H9 (cell line): ENCODE measurements at regions not wholly inside any gene's neighbourhood (a gene's known extent, or its start where the extent isn't known, plus 50 kb on each side); places are given as distances from the start of the nearest gene placed in this dataset.

Experiments used
- DNase-seq: peaks from one replicate; pipeline ENCODE4 v3.0.0-alpha.2; 2017
- H2AFZ ChIP-seq: one replicate; pipeline ENCODE4 v1.6.1; 2013; ENCODE audit warnings: mild to moderate bottlenecking, low read length, control low read depth, moderate library complexity
- H2AK5ac ChIP-seq: 2 replicates; pipeline ENCODE4 v1.6.1; 2013; ENCODE audit warnings: low read length, control low read depth, mixed read lengths; ENCODE audit not compliant: insufficient read length
- H2BK120ac ChIP-seq: one replicate; pipeline ENCODE4 v1.6.1; 2013; ENCODE audit warnings: low read depth, mild to moderate bottlenecking, low read length, control low read depth, inconsistent platforms; ENCODE audit not compliant: poor library complexity, severe bottlenecking
- H2BK12ac ChIP-seq: 2 replicates; pipeline ENCODE4 v1.6.1; 2013; ENCODE audit warnings: low read length, control low read depth, mixed read lengths, low read depth; ENCODE audit not compliant: insufficient read length
- H2BK15ac ChIP-seq: 2 replicates; pipeline ENCODE4 v1.6.1; 2013; ENCODE audit warnings: low read depth, low read length, control low read depth
- H2BK20ac ChIP-seq: one replicate; pipeline ENCODE4 v1.6.1; 2013; ENCODE audit warnings: low read depth, mild to moderate bottlenecking, low read length, control low read depth, inconsistent platforms; ENCODE audit not compliant: poor library complexity, severe bottlenecking
- H2BK5ac ChIP-seq: 2 replicates; pipeline ENCODE4 v1.6.1; 2013; ENCODE audit warnings: low read length, control low read depth, mixed read lengths; ENCODE audit not compliant: insufficient read length
- H3K14ac ChIP-seq: 2 replicates; pipeline ENCODE4 v1.6.1; 2013; ENCODE audit warnings: low read length, control low read depth; ENCODE audit not compliant: insufficient read depth
- H3K18ac ChIP-seq: 2 replicates; pipeline ENCODE4 v1.6.1; 2013; ENCODE audit warnings: low read depth, mild to moderate bottlenecking, mixed read lengths, low read length, control low read depth; ENCODE audit not compliant: insufficient read length
- H3K23ac ChIP-seq: 2 replicates; pipeline ENCODE4 v1.6.1; 2013; ENCODE audit warnings: low read length, control low read depth, mixed read lengths, low read depth; ENCODE audit not compliant: insufficient read length
- H3K23me2 ChIP-seq: 2 replicates; pipeline ENCODE4 v1.6.1; 2013; ENCODE audit warnings: low read depth, mild to moderate bottlenecking, mixed read lengths, low read length, control low read depth; ENCODE audit not compliant: insufficient read length, poor library complexity, severe bottlenecking
- H3K27ac ChIP-seq: 2 replicates; pipeline ENCODE4 v1.5.1; 2013; ENCODE audit warnings: low read length, control low read depth, mixed read lengths, low read depth; ENCODE audit not compliant: insufficient read length
- H3K27me3 ChIP-seq: 2 replicates; pipeline ENCODE4 v1.6.1; 2013; ENCODE audit warnings: low read length, control low read depth, inconsistent platforms; ENCODE audit not compliant: insufficient read depth
- H3K4ac ChIP-seq: 2 replicates; pipeline ENCODE4 v1.6.1; 2013; ENCODE audit warnings: low read depth, mild to moderate bottlenecking, control low read depth, inconsistent platforms, low read length, moderate library complexity
- H3K4me1 ChIP-seq: 2 replicates; pipeline ENCODE4 v1.6.1; 2013; ENCODE audit warnings: low read length, control low read depth, inconsistent platforms; ENCODE audit not compliant: insufficient read depth
- H3K4me2 ChIP-seq: 2 replicates; pipeline ENCODE4 v1.6.1; 2013; ENCODE audit warnings: low read length, control low read depth, mixed read lengths; ENCODE audit not compliant: insufficient read length, insufficient read depth
- H3K56ac ChIP-seq: 2 replicates; pipeline ENCODE4 v1.6.1; 2013; ENCODE audit warnings: low read depth, mild to moderate bottlenecking, mixed read lengths, low read length, control low read depth; ENCODE audit not compliant: insufficient read length
- H3K79me1 ChIP-seq: 2 replicates; pipeline ENCODE4 v1.6.1; 2013; ENCODE audit warnings: low read depth, mild to moderate bottlenecking, moderate library complexity, low read length, control low read depth, inconsistent platforms; ENCODE audit not compliant: insufficient read depth, poor library complexity, severe bottlenecking
- H3K79me2 ChIP-seq: 2 replicates; pipeline ENCODE4 v1.6.1; 2013; ENCODE audit warnings: low read length, control low read depth, inconsistent platforms; ENCODE audit not compliant: insufficient read depth
- H3K9ac ChIP-seq: 2 replicates; pipeline ENCODE4 v1.6.1; 2013; ENCODE audit warnings: low read length, control low read depth, mixed read lengths; ENCODE audit not compliant: insufficient read length; ENCODE audit errors: extremely low read depth
- H3K9me3 ChIP-seq: one replicate; pipeline ENCODE4 v1.6.1; 2013; ENCODE audit warnings: low read depth, low read length, inconsistent platforms; ENCODE audit not compliant: control insufficient read depth
- H3T11ph ChIP-seq: one replicate; pipeline ENCODE4 v1.6.1; 2013; ENCODE audit warnings: mild to moderate bottlenecking, low read length, control low read depth, inconsistent platforms
- H4K20me1 ChIP-seq: one replicate; pipeline ENCODE4 v1.6.1; 2013; ENCODE audit not compliant: control insufficient read depth, insufficient read length, insufficient read depth
- H4K5ac ChIP-seq: 2 replicates; pipeline ENCODE4 v1.6.1; 2013; ENCODE audit warnings: low read depth, mild to moderate bottlenecking, mixed read lengths, low read length, control low read depth; ENCODE audit not compliant: insufficient read length
- H4K8ac ChIP-seq: replicated peaks from 2 replicates; pipeline ENCODE4 v1.6.1; 2013; ENCODE audit warnings: low read length, control low read depth, mixed read lengths, low read depth; ENCODE audit not compliant: insufficient read length
- H4K91ac ChIP-seq: 2 replicates; pipeline ENCODE4 v1.6.1; 2013; ENCODE audit warnings: low read depth, mild to moderate bottlenecking, moderate library complexity, mixed read lengths, low read length, control low read depth; ENCODE audit not compliant: insufficient read length
- H3K27ac Mint-ChIP-seq, 3 experiments: 2 replicates in 2 of 3; 3 replicates in 1 of 3; pipeline ENCODE4 v1.8.0; 2020 to 2021; ENCODE audit warnings: mixed read lengths in 3 of 3, mild to moderate bottlenecking in 1 of 3, moderate library complexity in 1 of 3
- H3K27me3 Mint-ChIP-seq: 2 replicates; pipeline ENCODE4 v1.8.0; 2021; ENCODE audit warnings: low read depth, mild to moderate bottlenecking, moderate library complexity, mixed read lengths
- H3K36me3 Mint-ChIP-seq, 3 experiments: 2 replicates in 2 of 3; 3 replicates in 1 of 3; pipeline ENCODE4 v1.8.0; 2020 to 2021; ENCODE audit warnings: low read depth in 3 of 3, mixed read lengths in 3 of 3; ENCODE audit not compliant: insufficient read depth in 1 of 3
- H3K4me1 Mint-ChIP-seq, 2 experiments: 2 replicates each; pipeline ENCODE4 v1.8.0; 2020; ENCODE audit warnings: mixed read lengths in 2 of 2
- H3K4me3 Mint-ChIP-seq, 2 experiments: 2 replicates in 1 of 2; 3 replicates in 1 of 2; pipeline ENCODE4 v1.8.0; 2020 to 2021; ENCODE audit warnings: mild to moderate bottlenecking in 2 of 2, mixed read lengths in 2 of 2, moderate library complexity in 1 of 2
- H3K9me3 Mint-ChIP-seq, 2 experiments: 2 replicates in 1 of 2; 3 replicates in 1 of 2; pipeline ENCODE4 v1.8.0; 2020; ENCODE audit warnings: mild to moderate bottlenecking in 2 of 2, mixed read lengths in 2 of 2, moderate library complexity in 1 of 2
- CTCF ChIP-seq: fragments of 200-600 bp; sonication (generic); conservative IDR thresholded peaks from 3 replicates; pipeline ENCODE4 v1.8.0; 2021; ENCODE audit warnings: antibody characterized with exemption, mild to moderate bottlenecking
- WGBS: extraction: QIAGEN DNeasy Blood & Tissue Kit; methylation state at CpG from one replicate; pipeline ENCODE4 v1.1.7; 2013; ENCODE audit warnings: missing lambda C conversion rate, low lambda C conversion rate, mixed read lengths; ENCODE audit not compliant: insufficient read length; ENCODE audit errors: extremely low coverage; 5-methylcytosine and 5-hydroxymethylcytosine counted together

GRCh38 chr5:111641533-111642233, 115.3 kb downstream of the NREP start:
- Histone ChIP-seq H3K4ac (no peak overlapping the region), H2BK15ac (no peak overlapping the region), H4K91ac (no peak overlapping the region), H3K9me3 (peaks cover 10% of the 10 kb centered on the region), H3K79me2 (no peaks in the 10 kb centered on the region), H2AFZ (no peak overlapping the region), H3K9ac (no peak overlapping the region), H3K23me2 (no peaks in the 10 kb centered on the region), H3K4me2 (no peak overlapping the region), H2BK5ac (no peak overlapping the region), H3K27me3 (no peaks in the 10 kb centered on the region), H4K20me1 (no peaks in the 10 kb centered on the region), H2BK12ac (no peak overlapping the region), H4K5ac (no peak overlapping the region), H3K14ac (no peak overlapping the region), H3T11ph (no peak overlapping the region), H3K27ac (no peak overlapping the region), H3K79me1 (no peaks in the 10 kb centered on the region), H2AK5ac (no peak overlapping the region), H2BK120ac (no peak overlapping the region), H3K18ac (no peak overlapping the region), H3K4me1 (peaks cover 2% of the 10 kb centered on the region; the same call in 1 of the 2 replicates), H3K23ac (no peak overlapping the region), H4K8ac (no peak overlapping the region), H3K56ac (no peak overlapping the region), H2BK20ac (no peak overlapping the region)
- no peak for DNase-seq
- Mint-ChIP-seq H3K4me1 (peaks cover 0 to 4% of the 10 kb centered on the region in 2 experiments; a peak in 2 of 4 replicates), H3K36me3 (peaks cover 12 to 32% (median 17%) of the 10 kb centered on the region in 3 experiments), H3K9me3 (peaks cover 30 to 32% of the 10 kb centered on the region in 2 experiments), H3K27ac (no peak overlapping the region), H3K27me3 (no peaks in the 10 kb centered on the region; the same call in 1 of the 2 replicates), H3K4me3 (no peak overlapping the region)
- WGBS = no CpG with 5 or more reads among the region's 4 CpGs
- no peak for TF ChIP-seq CTCF
